GM23338 (cell line): ENCODE measurements at regions not wholly inside any gene's neighbourhood (a gene's known extent, or its start where the extent isn't known, plus 50 kb on each side); places are given as distances from the start of the nearest gene placed in this dataset.

Source experiments
- ATAC-seq: fragments of 200-7000 bp; cut with Tn5 transposase; 3 replicates; pipeline ENCODE4 v1.9.1; 2020
- DNase-seq: peaks from one replicate; pipeline ENCODE4 v3.0.0-alpha.2; 2015; ENCODE audit warnings: low spot score
- H2AFZ ChIP-seq: fragments of 200-600 bp; sonication (generic); 2 replicates; pipeline ENCODE4 v1.8.0; 2016; ENCODE audit warnings: antibody characterized with exemption, mild to moderate bottlenecking, moderate library complexity
- H3F3A ChIP-seq: fragments of 200-600 bp; sonication (generic); replicated peaks from 2 replicates; pipeline ENCODE4 v1.8.0; 2017; ENCODE audit warnings: antibody characterized with exemption, mixed run types, low read depth
- H3K27ac ChIP-seq: fragments of 200-600 bp; sonication (generic); 2 replicates; pipeline ENCODE4 v1.6.1; 2016; ENCODE audit warnings: low read depth
- H3K27me3 ChIP-seq: fragments of 200-600 bp; sonication (generic); 2 replicates; pipeline ENCODE4 v1.8.0; 2016; ENCODE audit warnings: mild to moderate bottlenecking, mixed run types, moderate library complexity; ENCODE audit not compliant: insufficient read depth
- H3K36me3 ChIP-seq: fragments of 200-600 bp; sonication (generic); 2 replicates; pipeline ENCODE4 v1.8.0; 2016; ENCODE audit warnings: mild to moderate bottlenecking; ENCODE audit not compliant: insufficient read depth
- H3K4me1 ChIP-seq: fragments of 200-600 bp; sonication (generic); 2 replicates; pipeline ENCODE4 v1.8.0; 2016; ENCODE audit warnings: mild to moderate bottlenecking, moderate library complexity; ENCODE audit not compliant: insufficient read depth
- H3K4me2 ChIP-seq: fragments of 200-600 bp; sonication (generic); 2 replicates; pipeline ENCODE4 v1.7.1; 2017; ENCODE audit warnings: mixed run types
- H3K4me3 ChIP-seq: fragments of 200-600 bp; sonication (generic); 2 replicates; pipeline ENCODE4 v1.6.1; 2016; ENCODE audit warnings: mixed run types
- H3K79me2 ChIP-seq: fragments of 200-600 bp; sonication (generic); replicated peaks from 2 replicates; pipeline ENCODE4 v1.8.0; 2017; ENCODE audit warnings: mild to moderate bottlenecking; ENCODE audit not compliant: insufficient read depth
- H3K9me2 ChIP-seq: fragments of 200-600 bp; sonication (generic); 2 replicates; pipeline ENCODE4 v1.8.0; 2017; ENCODE audit not compliant: insufficient read depth
- H4K20me1 ChIP-seq: fragments of 200-600 bp; sonication (generic); replicated peaks from 2 replicates; pipeline ENCODE4 v1.8.0; 2017; ENCODE audit warnings: mild to moderate bottlenecking; ENCODE audit not compliant: insufficient read depth
- H3K27ac Mint-ChIP-seq: 2 replicates; pipeline ENCODE4 v1.8.0; 2020; ENCODE audit warnings: inconsistent platforms, mild to moderate bottlenecking, moderate library complexity, mixed read lengths
- H3K27me3 Mint-ChIP-seq: 3 replicates; pipeline ENCODE4 v1.8.0; 2022; ENCODE audit warnings: low read depth, mild to moderate bottlenecking, moderate library complexity, mixed read lengths, inconsistent platforms; ENCODE audit not compliant: insufficient read depth, poor library complexity
- H3K36me3 Mint-ChIP-seq: 3 replicates; pipeline ENCODE4 v1.8.0; 2021; ENCODE audit warnings: low read depth, mild to moderate bottlenecking, inconsistent platforms, moderate library complexity, mixed read lengths
- H3K4me1 Mint-ChIP-seq: 3 replicates; pipeline ENCODE4 v1.8.0; 2020; ENCODE audit warnings: mild to moderate bottlenecking, inconsistent platforms, mixed read lengths
- H3K4me3 Mint-ChIP-seq: 3 replicates; pipeline ENCODE4 v1.8.0; 2021; ENCODE audit warnings: moderate library complexity, mild to moderate bottlenecking, inconsistent platforms, mixed read lengths
- H3K9me3 Mint-ChIP-seq: 3 replicates; pipeline ENCODE4 v1.8.0; 2020; ENCODE audit warnings: moderate library complexity, mild to moderate bottlenecking, inconsistent platforms, mixed read lengths
- CREB1 ChIP-seq: fragments of 250-450 bp; sonication (Bioruptor Pico); IDR thresholded peaks from 2 replicates; pipeline ENCODE4 v1.5.0; 2020; ENCODE audit warnings: low read depth, mild to moderate bottlenecking, moderate library complexity
- EZH2phosphoT487 ChIP-seq: fragments of 200-600 bp; sonication (generic); IDR thresholded peaks from one replicate; pipeline ENCODE4 v1.8.1; 2018; ENCODE audit warnings: antibody characterized with exemption; ENCODE audit not compliant: unreplicated experiment
- JUNB ChIP-seq: IDR thresholded peaks from one replicate; pipeline ENCODE4 v1.6.1; 2016; ENCODE audit warnings: antibody characterized with exemption; ENCODE audit not compliant: unreplicated experiment
- STAT1 ChIP-seq: IDR thresholded peaks from one replicate; pipeline ENCODE4 v1.6.1; 2016; ENCODE audit warnings: antibody characterized with exemption; ENCODE audit not compliant: unreplicated experiment
- ZNF331 ChIP-seq: fragments of 250-450 bp; sonication (Bioruptor Pico); IDR thresholded peaks from 2 replicates; pipeline ENCODE4 v1.5.0; 2020; ENCODE audit warnings: low read depth, mild to moderate bottlenecking, moderate library complexity
- TF ChIP-seq, protein P1 (sequence below): IDR thresholded peaks from 2 replicates; pipeline ENCODE4 v1.6.1; 2016; ENCODE audit warnings: antibody characterized with exemption
- TF ChIP-seq, protein P2 (sequence below): IDR thresholded peaks from one replicate; pipeline ENCODE4 v1.6.1; 2018; ENCODE audit warnings: antibody characterized with exemption; ENCODE audit not compliant: unreplicated experiment
- TF ChIP-seq, protein P3 (sequence below): fragments of 250-450 bp; sonication (Bioruptor Pico); IDR thresholded peaks from 2 replicates; pipeline ENCODE4 v1.5.0; 2020; ENCODE audit warnings: mild to moderate bottlenecking, moderate library complexity

DNA sequence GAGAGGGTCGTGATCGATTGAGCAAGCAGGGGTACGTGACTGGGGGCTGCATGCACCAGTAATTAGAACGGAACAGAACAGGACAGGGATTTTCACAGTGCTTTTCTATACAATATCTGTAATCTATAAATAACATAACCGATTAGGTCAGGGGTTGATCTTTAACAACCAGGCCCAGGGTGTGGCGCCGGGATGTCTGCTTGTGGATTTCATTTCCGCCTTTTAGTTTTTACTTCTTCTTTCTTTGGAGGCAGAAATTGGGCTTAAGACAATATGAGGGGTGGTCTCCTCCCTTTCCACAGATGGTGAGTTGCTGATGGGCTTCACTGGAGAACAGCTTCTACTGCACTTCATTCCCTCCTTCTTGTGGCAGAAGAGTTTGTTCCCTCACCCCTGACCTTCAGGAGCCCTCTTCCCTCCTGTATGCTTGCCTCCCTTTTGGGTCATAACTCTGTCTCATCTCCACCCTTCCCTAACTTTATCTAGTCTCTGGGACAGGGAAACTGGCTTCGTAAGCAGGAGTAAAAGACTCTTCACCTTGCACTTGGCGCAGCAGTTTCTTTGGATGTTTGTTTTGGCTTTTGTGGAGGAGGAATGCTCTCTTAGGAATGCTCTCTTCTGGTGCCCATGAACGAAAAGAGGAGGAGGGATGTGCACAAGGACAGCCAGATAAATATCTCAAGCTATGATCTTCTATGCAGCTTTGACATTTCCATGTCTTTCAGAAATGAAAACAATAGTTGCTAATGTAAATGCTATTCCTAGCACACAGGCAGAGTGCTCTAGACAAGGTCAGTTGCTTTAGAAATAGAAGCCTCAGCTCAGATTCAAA lies 139.8 kb upstream of the RPS23 start:
- Histone ChIP-seq H3K9me2 (no peaks in the 10 kb centered on the region; the same call in 1 of the 2 replicates), H3K27me3 (no peaks in the 10 kb centered on the region), H3K4me3 (no peak overlapping the region), H4K20me1 (no peaks in the 10 kb centered on the region), H3K79me2 (no peaks in the 10 kb centered on the region), H3K36me3 (no peaks in the 10 kb centered on the region; the same call in 1 of the 2 replicates), H3F3A (no peaks in the 10 kb centered on the region), H3K27ac (no peak overlapping the region), H3K4me2 (no peak overlapping the region), H2AFZ (peak overlapping the region; percentile 80; the same call in 1 of the 2 replicates), H3K4me1 (peaks cover 11% of the 10 kb centered on the region)
- DNase-seq (no peak), ATAC-seq (no peak)
- Mint-ChIP-seq H3K36me3 (no peaks in the 10 kb centered on the region), H3K27me3 (peaks cover 6% of the 10 kb centered on the region), H3K4me3 (no peak overlapping the region), H3K4me1 (peaks cover 18% of the 10 kb centered on the region), H3K9me3 (no peaks in the 10 kb centered on the region; the same call in 2 of the 3 replicates), H3K27ac (no peak overlapping the region)
- TF ChIP-seq ZNF331 (CRISPR knock-in tag) = no peak
- TF ChIP-seq, protein P1, sequence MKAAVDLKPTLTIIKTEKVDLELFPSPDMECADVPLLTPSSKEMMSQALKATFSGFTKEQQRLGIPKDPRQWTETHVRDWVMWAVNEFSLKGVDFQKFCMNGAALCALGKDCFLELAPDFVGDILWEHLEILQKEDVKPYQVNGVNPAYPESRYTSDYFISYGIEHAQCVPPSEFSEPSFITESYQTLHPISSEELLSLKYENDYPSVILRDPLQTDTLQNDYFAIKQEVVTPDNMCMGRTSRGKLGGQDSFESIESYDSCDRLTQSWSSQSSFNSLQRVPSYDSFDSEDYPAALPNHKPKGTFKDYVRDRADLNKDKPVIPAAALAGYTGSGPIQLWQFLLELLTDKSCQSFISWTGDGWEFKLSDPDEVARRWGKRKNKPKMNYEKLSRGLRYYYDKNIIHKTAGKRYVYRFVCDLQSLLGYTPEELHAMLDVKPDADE = no peak
- TF ChIP-seq CREB1 = no peak
- TF ChIP-seq, protein P2, sequence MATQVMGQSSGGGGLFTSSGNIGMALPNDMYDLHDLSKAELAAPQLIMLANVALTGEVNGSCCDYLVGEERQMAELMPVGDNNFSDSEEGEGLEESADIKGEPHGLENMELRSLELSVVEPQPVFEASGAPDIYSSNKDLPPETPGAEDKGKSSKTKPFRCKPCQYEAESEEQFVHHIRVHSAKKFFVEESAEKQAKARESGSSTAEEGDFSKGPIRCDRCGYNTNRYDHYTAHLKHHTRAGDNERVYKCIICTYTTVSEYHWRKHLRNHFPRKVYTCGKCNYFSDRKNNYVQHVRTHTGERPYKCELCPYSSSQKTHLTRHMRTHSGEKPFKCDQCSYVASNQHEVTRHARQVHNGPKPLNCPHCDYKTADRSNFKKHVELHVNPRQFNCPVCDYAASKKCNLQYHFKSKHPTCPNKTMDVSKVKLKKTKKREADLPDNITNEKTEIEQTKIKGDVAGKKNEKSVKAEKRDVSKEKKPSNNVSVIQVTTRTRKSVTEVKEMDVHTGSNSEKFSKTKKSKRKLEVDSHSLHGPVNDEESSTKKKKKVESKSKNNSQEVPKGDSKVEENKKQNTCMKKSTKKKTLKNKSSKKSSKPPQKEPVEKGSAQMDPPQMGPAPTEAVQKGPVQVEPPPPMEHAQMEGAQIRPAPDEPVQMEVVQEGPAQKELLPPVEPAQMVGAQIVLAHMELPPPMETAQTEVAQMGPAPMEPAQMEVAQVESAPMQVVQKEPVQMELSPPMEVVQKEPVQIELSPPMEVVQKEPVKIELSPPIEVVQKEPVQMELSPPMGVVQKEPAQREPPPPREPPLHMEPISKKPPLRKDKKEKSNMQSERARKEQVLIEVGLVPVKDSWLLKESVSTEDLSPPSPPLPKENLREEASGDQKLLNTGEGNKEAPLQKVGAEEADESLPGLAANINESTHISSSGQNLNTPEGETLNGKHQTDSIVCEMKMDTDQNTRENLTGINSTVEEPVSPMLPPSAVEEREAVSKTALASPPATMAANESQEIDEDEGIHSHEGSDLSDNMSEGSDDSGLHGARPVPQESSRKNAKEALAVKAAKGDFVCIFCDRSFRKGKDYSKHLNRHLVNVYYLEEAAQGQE = no peak
- TF ChIP-seq EZH2phosphoT487 = no peak
- no peak for TF ChIP-seq STAT1
- TF ChIP-seq, protein P3, sequence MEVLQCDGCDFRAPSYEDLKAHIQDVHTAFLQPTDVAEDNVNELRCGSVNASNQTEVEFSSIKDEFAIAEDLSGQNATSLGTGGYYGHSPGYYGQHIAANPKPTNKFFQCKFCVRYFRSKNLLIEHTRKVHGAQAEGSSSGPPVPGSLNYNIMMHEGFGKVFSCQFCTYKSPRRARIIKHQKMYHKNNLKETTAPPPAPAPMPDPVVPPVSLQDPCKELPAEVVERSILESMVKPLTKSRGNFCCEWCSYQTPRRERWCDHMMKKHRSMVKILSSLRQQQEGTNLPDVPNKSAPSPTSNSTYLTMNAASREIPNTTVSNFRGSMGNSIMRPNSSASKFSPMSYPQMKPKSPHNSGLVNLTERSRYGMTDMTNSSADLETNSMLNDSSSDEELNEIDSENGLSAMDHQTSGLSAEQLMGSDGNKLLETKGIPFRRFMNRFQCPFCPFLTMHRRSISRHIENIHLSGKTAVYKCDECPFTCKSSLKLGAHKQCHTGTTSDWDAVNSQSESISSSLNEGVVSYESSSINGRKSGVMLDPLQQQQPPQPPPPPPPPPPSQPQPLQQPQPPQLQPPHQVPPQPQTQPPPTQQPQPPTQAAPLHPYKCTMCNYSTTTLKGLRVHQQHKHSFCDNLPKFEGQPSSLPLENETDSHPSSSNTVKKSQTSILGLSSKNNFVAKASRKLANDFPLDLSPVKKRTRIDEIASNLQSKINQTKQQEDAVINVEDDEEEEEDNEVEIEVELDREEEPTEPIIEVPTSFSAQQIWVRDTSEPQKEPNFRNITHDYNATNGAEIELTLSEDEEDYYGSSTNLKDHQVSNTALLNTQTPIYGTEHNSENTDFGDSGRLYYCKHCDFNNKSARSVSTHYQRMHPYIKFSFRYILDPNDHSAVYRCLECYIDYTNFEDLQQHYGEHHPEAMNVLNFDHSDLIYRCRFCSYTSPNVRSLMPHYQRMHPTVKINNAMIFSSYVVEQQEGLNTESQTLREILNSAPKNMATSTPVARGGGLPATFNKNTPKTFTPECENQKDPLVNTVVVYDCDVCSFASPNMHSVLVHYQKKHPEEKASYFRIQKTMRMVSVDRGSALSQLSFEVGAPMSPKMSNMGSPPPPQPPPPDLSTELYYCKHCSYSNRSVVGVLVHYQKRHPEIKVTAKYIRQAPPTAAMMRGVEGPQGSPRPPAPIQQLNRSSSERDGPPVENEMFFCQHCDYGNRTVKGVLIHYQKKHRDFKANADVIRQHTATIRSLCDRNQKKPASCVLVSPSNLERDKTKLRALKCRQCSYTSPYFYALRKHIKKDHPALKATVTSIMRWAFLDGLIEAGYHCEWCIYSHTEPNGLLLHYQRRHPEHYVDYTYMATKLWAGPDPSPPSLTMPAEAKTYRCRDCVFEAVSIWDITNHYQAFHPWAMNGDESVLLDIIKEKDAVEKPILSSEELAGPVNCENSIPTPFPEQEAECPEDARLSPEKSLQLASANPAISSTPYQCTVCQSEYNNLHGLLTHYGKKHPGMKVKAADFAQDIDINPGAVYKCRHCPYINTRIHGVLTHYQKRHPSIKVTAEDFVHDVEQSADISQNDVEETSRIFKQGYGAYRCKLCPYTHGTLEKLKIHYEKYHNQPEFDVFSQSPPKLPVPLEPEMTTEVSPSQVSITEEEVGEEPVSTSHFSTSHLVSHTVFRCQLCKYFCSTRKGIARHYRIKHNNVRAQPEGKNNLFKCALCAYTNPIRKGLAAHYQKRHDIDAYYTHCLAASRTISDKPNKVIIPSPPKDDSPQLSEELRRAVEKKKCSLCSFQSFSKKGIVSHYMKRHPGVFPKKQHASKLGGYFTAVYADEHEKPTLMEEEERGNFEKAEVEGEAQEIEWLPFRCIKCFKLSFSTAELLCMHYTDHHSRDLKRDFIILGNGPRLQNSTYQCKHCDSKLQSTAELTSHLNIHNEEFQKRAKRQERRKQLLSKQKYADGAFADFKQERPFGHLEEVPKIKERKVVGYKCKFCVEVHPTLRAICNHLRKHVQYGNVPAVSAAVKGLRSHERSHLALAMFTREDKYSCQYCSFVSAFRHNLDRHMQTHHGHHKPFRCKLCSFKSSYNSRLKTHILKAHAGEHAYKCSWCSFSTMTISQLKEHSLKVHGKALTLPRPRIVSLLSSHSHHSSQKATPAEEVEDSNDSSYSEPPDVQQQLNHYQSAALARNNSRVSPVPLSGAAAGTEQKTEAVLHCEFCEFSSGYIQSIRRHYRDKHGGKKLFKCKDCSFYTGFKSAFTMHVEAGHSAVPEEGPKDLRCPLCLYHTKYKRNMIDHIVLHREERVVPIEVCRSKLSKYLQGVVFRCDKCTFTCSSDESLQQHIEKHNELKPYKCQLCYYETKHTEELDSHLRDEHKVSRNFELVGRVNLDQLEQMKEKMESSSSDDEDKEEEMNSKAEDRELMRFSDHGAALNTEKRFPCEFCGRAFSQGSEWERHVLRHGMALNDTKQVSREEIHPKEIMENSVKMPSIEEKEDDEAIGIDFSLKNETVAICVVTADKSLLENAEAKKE = no peak
- TF ChIP-seq JUNB = no peak
